IMR-90 (cell line): ENCODE measurements at regions not wholly inside any gene's neighbourhood (a gene's known extent, or its start where the extent isn't known, plus 50 kb on each side); places are given as distances from the start of the nearest gene placed in this dataset.

ENCODE experiments used
- BHLHE40 ChIP-seq: fragments of 150-350 bp; IDR thresholded peaks from 2 replicates; pipeline ENCODE4 v1.6.1; 2016; ENCODE audit warnings: mild to moderate bottlenecking, low read depth, low read length
- CTCF ChIP-seq: conservative IDR thresholded peaks from 2 replicates; pipeline ENCODE4 v1.5.1; 2012; ENCODE audit warnings: mild to moderate bottlenecking, low read depth, low read length, improper control_type of control experiment
- RAD21 ChIP-seq: IDR thresholded peaks from 2 replicates; pipeline ENCODE4 v1.6.1; 2012; ENCODE audit warnings: low read length, improper control_type of control experiment
- SMC3 ChIP-seq: fragments of 150-350 bp; IDR thresholded peaks from 2 replicates; pipeline ENCODE4 v1.6.1; 2016; ENCODE audit warnings: low read depth, mild to moderate bottlenecking, antibody characterized with exemption, low read length, moderate library complexity

GRCh38 chr14:85415015-85415712 lies 114.8 kb upstream of the FLRT2 start:
- TF ChIP-seq SMC3 (peak; percentile 40), BHLHE40 (0 out of 2 replicates have a peak, but pooled peaks have one; percentile 11), CTCF (peak; percentile 34), RAD21 (peak; percentile 46)
